DMS114 treated with DMSO at 0.1 percent for 48 hours (cell line): ENCODE measurements at regions not wholly inside any gene's neighbourhood (a gene's known extent, or its start where the extent isn't known, plus 50 kb on each side); places are given as distances from the start of the nearest gene placed in this dataset.

Experiments used
- DNase-seq: peaks from one replicate; lab custom pipeline; 2025; ENCODE audit not compliant: unreplicated experiment; lab: John Stamatoyannopoulos, UW

- DNase-seq: no peak
Measured at GRCh38 chr2:58568901-58569300, 327.8 kb upstream of the FANCL start.

- no peak for DNase-seq
Measured at GRCh38 chr2:58562276-58562675, 321.2 kb upstream of the FANCL start.

DNA sequence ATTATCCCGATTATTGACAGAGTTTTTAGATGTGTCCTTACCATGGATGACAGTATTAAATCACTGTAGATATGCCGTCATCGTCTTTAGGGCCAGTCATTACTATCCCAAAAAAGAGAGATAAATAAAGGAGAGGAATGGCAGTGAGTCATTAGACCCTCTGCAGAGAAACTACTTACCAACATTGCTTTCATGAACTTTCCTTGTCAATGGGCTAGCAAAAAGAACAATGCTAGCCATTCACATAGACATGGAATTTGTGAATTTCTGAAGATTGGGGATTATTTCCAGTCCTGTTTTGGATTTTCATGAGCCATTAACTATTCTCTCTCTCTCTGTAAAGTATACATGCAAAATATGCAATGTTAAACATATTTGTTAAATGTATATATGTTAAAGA lies 319.4 kb upstream of the FANCL start:
- no peak for DNase-seq

- DNase-seq: no peak
Measured at GRCh38 chr2:58558881-58559280, 317.8 kb upstream of the FANCL start.

GRCh38 chr2:58557176-58557575 lies 316.1 kb upstream of the FANCL start:
- no peak for DNase-seq

- no peak for DNase-seq
Measured at GRCh38 chr2:58553937-58554336, 312.8 kb upstream of the FANCL start.

DNA sequence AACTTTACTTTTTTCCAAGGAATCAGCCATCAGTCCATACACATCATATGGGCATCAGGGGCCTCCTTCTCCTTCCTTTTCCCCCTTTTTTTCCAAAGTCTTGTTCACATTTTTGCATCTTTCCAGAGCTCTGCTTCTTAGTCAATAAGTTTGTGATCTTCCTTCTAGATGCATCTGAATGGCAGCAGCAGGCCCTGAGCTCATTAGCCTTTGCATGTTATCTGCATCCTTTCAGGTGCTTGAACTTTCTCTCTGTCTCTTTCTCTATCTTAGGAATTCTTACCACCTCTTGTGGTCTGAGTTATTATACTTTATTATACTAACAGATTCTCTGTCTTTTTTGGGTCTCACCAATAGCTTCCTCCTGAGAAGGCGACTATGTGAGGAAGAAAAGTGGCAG lies 312.4 kb upstream of the FANCL start:
- DNase-seq: no peak

DNA sequence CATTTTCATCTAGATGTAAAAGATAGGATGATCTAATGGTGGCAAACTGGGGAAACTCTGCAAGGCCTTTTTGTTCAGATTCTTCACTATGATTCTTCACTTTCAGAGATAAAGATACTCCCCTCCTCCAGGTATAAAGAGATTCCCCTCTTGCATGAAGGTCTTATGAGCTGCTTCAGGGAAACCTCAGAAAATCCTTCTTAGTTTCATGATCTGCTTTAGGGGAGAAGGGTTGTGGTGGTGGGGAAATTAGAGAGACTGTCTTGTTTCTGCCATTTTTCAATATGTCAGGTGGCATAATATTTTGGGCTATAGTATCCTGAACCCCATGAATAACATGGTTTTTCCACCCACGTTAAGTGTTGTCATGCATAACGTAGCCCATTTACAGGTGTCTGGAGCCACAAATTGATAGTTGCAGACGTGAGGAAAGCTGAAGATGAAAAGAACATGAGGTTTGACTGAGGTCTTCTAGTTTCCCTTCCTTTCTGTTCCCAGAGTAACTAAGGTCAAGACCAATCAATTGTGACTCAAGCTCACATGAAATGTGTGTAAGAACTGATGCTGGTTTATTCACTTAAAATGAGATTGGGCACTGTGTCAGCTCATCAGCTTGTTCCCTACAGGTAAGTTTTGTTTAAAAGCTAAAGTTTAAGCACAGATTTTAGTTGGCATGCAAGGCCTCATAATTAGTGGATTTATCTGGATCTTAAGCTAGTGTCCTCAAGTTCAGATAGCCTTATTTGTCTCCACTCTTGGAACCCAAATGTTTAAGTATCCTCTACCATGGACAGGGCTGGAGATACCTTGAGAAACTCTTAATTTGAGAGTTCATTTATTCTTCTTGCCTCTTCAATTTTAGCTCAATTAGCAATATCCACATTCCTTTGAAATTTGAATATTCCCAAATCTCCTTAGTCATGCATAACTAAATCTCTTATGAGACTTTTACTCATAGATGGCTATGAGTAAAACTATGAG lies 304.5 kb upstream of the FANCL start:
- DNase-seq: no peak

- no peak for DNase-seq
Measured at GRCh38 chr2:58543442-58543841, 302.3 kb upstream of the FANCL start.

- no peak for DNase-seq
Measured at GRCh38 chr2:58541511-58541910, 300.4 kb upstream of the FANCL start.

DNA sequence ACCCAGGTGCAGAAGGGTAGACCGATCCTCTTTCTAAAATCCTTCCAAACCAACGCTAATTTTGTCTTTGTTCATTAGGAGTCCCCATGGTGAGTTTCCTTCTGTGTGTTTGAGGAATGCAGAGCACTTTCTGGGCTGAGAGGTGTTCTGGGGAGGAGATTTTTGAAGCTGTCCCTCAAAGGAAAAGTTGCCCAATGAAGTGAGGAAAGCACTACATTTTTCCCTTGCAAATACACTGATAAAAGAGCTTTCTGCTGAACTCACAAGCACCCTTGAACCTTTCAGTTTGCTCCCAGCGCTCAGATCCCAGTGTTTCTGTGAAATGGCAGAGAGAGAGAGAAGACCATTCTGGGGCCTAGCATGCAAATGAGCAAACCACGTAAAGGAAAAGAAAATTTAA lies 299.6 kb upstream of the FANCL start:
- no peak for DNase-seq

GRCh38 chr2:58539973-58540372 lies 298.8 kb upstream of the FANCL start:
- peak; percentile 15 for DNase-seq

- no peak for DNase-seq
Measured at GRCh38 chr2:58535990-58536389, 294.9 kb upstream of the FANCL start.

- no peak for DNase-seq
Measured at GRCh38 chr2:58535182-58535581, 294.1 kb upstream of the FANCL start.

GRCh38 chr2:58533376-58533775 lies 292.3 kb upstream of the FANCL start:
- DNase-seq: no peak

DNA sequence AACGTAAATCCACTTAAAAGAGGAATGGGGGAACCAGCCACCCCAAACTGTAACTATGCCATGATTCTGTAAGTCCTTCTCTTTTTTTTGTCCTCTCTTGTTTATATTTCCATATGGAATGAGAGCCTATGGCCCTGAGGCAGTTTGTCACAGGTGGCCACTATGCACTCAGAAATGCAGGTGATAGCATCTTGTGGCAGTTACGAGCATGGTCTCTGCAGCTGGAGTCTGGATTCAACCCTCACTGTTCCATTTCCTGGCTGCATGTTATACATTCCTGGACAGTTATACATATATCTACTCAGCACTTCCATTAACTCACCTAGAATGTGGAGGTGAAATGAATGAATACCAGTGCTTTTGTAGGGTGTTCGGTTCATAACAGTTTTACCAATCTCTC lies 291.5 kb upstream of the FANCL start:
- no peak for DNase-seq

- DNase-seq: no peak
Measured at GRCh38 chr2:58527647-58528046, 286.5 kb upstream of the FANCL start.

DNA sequence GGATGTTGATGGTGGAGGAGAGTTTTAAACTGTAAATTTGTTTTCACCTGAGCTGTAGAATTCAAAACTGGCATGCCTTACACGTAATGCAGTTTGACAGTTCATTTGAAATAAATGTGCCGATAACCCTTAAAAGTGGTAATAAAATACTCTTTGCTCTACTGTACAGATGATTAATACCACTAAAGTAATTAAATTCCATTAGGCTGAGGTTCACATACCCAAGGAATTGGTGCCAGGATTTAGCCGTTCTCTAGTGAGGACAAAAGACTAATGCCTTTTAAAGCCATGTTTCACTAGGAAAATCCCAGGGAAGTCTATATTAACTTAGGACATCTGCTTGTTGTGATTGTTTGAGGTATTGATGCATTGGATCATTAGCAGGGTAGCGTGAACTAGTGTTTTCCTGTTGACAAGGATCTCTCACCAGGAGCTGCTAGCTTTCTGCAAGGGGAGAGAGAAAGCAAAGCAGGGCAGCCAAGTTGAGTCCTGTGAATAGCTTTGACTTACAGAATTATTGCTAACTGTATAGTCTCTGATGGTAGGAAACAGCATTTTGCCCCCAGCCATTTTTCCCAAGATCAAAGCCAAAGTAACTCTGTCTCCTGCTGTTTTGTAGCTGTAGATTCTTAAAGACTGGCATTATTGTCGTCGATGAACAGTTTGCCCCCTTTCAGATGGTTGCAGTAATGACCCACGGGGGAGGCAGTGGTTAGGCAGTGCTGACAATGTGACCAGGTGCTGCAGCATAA lies 280.9 kb upstream of the FANCL start:
- DNase-seq: no peak

DNA sequence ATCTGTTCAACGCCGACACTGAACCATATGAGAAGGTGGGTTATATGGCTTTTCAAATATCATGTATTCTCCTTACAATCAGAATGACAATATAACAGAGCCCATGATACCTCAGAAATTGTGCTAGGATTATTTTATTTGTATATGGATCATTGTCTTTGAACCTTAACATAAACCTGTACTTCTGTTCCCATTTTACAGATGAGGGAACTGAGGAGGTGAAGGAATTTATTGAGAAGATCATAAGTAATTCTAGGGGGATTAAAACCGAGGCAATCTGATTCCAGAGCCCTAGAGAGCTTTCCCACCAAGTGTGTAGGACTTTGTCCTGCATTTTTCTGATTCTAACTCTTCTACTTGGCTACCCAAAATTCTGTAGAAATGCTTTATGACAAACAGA lies 279.8 kb upstream of the FANCL start:
- no peak for DNase-seq

- DNase-seq: no peak
Measured at GRCh38 chr2:58517881-58518280, 276.8 kb upstream of the FANCL start.

DNA sequence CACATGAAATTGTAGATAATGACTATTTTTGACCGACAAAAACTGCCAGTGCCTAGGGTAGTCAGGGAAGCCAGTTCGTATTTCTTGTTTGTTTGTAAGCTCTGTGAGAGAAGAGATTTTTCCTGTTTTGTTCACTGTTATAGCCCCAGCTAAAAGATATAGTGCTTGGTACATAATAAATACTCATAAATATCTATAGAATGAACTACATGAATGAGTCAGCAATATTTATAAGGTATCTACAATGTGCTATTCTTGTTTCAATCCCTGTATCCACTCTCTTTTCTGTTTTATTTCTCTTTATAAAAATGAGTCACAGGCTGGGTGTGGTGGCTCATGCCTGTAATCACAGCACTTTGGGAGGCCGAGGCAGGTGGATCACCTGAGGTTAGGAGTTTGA lies 275.6 kb upstream of the FANCL start:
- no peak for DNase-seq
